Epithelial cell of proximal tubule (primary cell): ENCODE measurements at regions not wholly inside any gene's neighbourhood (a gene's known extent, or its start where the extent isn't known, plus 50 kb on each side); places are given as distances from the start of the nearest gene placed in this dataset.

Source experiments
- DNase-seq: peaks from one replicate; pipeline ENCODE4 v3.0.0-alpha.2; 2011; ENCODE audit warnings: low read depth
- H3K4me3 ChIP-seq: 2 replicates; pipeline ENCODE4 v1.5.1; 2011; ENCODE audit warnings: low read depth, mild to moderate bottlenecking, low read length
- TF ChIP-seq, protein P1 (sequence below): conservative IDR thresholded peaks from 2 replicates; pipeline ENCODE4 v1.5.1; 2012; ENCODE audit warnings: low read depth, mild to moderate bottlenecking, low read length

DNA sequence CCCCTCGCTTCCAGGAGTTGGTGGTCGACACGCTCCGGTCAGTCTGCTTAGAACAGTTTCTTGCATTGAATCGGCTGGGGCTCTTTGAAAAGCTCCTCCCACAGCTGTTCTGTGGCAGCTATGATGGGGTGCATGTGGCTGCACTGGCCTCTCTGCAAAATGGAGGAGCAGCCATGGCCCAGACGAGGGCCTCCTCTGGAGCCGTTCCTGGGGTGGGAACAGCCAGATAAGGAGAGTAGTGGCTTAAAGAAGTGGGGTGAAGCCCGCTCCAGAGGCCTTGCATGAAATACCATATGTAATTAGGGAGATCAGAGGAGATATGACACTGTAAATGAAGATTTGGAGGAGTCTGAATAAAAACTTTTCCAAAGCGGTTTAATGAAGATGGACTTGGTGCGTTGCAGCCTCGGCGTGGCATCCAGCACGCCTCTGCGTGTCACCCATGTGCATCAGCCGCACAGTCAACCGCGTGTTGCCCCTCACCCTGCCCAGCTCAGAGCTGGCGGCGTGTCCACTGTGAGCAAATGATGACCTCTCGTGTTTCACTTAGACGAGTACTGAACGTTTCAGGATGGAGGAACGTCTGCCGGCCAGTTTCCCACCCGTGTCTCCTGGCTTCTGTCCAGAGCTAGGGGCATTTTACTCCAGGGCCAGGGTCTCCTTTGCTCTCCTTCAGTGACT is 199.2 kb downstream of the TEX29 start:
- TF ChIP-seq, protein P1, sequence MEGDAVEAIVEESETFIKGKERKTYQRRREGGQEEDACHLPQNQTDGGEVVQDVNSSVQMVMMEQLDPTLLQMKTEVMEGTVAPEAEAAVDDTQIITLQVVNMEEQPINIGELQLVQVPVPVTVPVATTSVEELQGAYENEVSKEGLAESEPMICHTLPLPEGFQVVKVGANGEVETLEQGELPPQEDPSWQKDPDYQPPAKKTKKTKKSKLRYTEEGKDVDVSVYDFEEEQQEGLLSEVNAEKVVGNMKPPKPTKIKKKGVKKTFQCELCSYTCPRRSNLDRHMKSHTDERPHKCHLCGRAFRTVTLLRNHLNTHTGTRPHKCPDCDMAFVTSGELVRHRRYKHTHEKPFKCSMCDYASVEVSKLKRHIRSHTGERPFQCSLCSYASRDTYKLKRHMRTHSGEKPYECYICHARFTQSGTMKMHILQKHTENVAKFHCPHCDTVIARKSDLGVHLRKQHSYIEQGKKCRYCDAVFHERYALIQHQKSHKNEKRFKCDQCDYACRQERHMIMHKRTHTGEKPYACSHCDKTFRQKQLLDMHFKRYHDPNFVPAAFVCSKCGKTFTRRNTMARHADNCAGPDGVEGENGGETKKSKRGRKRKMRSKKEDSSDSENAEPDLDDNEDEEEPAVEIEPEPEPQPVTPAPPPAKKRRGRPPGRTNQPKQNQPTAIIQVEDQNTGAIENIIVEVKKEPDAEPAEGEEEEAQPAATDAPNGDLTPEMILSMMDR, result no peak
- no peak overlapping the region for H3K4me3 ChIP-seq
- no peak for DNase-seq

DNA sequence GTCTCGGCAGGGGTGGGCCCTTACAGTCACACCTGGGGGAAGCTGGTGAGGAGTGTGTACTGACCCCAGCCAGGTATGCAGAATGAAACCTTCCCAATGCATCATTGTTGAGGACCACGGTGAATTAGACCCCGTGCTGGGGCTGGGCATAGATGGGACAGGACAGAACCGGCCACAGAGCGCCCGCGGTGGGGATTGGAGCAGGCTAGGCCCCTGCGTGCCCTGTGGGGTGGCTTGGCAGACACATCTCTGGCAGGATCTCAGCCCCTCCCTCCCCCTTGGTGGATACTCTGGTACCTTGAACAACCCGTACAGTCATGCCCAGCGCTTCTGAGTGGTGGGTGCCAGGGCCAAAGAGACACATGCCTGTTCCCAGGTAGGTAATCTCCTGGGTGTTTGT is 200.6 kb downstream of the TEX29 start:
- no peak overlapping the region for H3K4me3 ChIP-seq
- TF ChIP-seq, protein P1, result no peak
- no peak for DNase-seq

DNA sequence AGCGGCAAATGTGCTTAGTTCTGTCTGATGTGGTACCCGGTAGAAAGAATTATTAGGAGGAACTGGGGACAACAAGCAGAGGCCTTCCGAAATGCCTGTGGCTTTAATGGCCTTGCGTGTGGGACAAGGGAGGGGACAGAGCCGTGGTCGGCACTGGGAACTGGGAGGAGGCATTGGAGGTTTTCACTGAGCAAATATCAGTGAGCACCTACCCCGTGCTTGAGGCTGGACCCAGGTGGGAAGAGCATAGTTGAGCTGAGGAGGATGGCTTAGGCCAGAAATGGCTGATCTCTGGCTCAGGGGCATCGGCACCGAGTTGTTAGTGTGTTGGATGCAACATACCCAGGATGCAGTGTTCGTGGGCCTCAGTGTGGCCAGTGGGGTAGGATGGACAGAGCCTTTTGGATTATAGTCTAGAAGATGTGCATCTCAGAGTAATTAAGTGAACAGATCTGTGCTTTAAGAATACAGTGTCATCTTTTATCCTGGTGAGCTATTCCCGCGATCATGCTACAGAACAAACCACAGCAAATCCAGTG is 201.3 kb downstream of the TEX29 start:
- TF ChIP-seq, protein P1, result no peak
- H3K4me3 ChIP-seq, result no peak overlapping the region
- DNase-seq, result no peak

DNA sequence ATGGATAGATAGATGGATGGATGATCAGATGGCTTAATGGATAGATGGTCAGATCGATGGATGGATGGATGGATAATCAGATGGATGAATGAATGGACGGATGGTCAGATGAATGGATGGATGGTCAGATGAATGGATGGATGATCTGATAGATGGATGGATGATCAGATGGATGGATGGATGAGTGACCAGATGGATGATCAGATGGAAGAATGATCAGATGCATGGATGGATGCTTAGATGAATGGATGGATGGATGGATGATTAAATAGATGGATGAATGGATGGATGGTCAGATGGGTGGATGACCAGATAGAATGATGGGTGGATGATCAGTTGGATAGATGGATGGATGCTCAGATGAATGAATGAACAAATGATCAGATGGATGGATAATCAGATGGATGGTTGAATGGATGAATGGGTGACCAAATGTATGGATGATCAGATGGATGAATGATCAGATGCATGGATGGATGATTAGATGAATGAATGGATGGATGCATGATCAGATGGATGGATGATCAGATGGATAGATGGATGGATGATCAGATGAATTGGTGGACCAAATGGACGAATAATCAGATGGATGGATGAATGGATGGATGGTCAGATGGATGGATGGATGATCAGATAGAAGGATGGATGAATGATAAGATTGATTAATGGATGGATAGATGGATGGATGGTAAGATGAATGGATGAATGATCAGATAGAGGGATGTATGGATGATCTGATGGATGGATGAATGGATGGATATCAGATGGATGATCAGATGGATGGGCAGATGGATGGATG is 205.1 kb downstream of the TEX29 start:
- no peak for DNase-seq
- no peak overlapping the region for H3K4me3 ChIP-seq
- TF ChIP-seq, protein P1, result no peak

DNA sequence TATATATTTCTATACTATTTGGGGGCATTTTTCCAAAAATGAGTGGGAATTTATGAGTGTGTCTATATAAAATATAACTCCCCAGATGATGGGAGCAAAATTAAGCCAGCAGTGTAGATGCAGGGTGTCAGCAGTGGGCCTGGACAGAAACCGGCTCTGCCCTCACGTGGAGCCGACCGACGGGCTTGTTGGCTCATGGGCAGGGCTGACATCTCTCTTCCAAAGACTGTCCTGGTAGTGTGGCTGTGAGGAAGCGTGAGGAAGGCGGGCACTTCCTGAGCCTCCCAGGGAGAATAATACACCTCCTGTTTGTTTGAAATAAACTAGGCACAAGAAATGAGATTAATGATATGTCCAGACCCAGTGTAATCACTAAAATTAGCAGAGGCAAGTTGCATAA is 206.5 kb downstream of the TEX29 start:
- DNase-seq, result no peak
- TF ChIP-seq, protein P1, result no peak
- H3K4me3 ChIP-seq, result no peak overlapping the region

DNA sequence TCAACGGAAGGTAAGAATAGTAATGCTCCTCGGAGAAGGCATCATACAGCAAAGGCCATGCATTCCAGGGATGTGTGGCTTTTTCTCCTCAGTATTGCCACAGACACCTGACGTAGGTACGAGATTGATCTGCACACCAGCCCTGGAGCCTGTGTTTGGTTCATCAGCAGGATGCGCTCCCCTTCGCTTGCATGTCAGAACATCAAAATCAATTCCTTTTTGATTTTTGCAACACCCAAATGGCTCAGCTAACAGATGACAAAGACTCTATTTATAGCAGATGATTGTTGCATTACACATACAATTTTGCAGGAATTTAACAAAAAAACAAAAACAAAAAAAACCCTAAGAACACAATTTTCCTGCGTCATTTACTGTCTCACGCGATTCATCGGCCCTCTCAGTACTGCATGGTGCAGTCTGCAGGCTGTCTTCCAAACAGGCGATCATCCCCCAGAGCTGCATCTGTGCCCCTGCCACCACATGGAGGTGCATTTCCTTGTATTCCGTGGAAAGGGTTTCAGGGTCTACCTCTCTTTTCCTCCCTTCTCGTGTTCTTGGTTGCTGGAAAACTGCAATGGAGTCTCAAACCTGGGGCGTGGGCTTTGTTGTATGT is 207.3 kb downstream of the TEX29 start:
- H3K4me3 ChIP-seq, result no peak overlapping the region
- no peak for DNase-seq
- TF ChIP-seq, protein P1, result no peak
